ENCODE measurements at regions not wholly inside any gene's neighbourhood (a gene's known extent, or its start where the extent isn't known, plus 50 kb on each side); places are given as distances from the start of the nearest gene placed in this dataset.

- H3K9ac ChIP-seq (ENCODE audit: low read length) = no peak overlapping the region
- no peak overlapping the region for H2AFZ ChIP-seq (ENCODE audit: low read depth, low read length, severe bottlenecking)
- H3F3A ChIP-seq (ENCODE audit: insufficient read depth) = no peaks in the 10 kb centered on the region
- H3K9me3 ChIP-seq (ENCODE audit: insufficient read depth, low read length) = no peaks in the 10 kb centered on the region
- no peak overlapping the region for H3K4me2 ChIP-seq (ENCODE audit: low read depth, low read length, poor library complexity, severe bottlenecking)
- H3K27me3 ChIP-seq (ENCODE audit: low read length) = no peaks in the 10 kb centered on the region
- no peak for TF ChIP-seq CTCF (IDR thresholded peaks at IDR 0.05; ENCODE audit: insufficient read depth, low read length, poor library complexity, severe bottlenecking)
- no peak for TF ChIP-seq EZH2phosphoT487 (conservative IDR thresholded peaks at IDR 0.05; ENCODE audit: low read length)
- H3K4me3 ChIP-seq (ENCODE audit: insufficient read depth, low read length, poor library complexity, severe bottlenecking) = no peak overlapping the region
- no peak overlapping the region for H3K27ac ChIP-seq (ENCODE audit: low read depth, low read length)
- no peaks in the 10 kb centered on the region for H3K36me3 ChIP-seq (ENCODE audit: low read length)
- no peaks in the 10 kb centered on the region for H3K9me2 ChIP-seq (replicated peaks; ENCODE audit: insufficient read depth, low read length)
- no peaks in the 10 kb centered on the region for H3K79me2 ChIP-seq (ENCODE audit: insufficient read depth, low read length)
- no peaks in the 10 kb centered on the region for H4K20me1 ChIP-seq (ENCODE audit: low read depth, low read length)
These were observed 118.0 kb upstream of the SLC24A5 start for GRCh38 chr15:48002767-48003166.

GRCh38 chr15:48003441-48003840, 117.3 kb upstream of the SLC24A5 start:
- Histone ChIP-seq H3K27me3 (ENCODE audit: low read length) (no peaks in the 10 kb centered on the region), H3K27ac (ENCODE audit: low read depth, low read length) (no peak overlapping the region), H3K4me3 (ENCODE audit: insufficient read depth, low read length, poor library complexity, severe bottlenecking) (no peak overlapping the region), H3K9me2 (replicated peaks; ENCODE audit: insufficient read depth, low read length) (no peaks in the 10 kb centered on the region), H3F3A (ENCODE audit: insufficient read depth) (no peaks in the 10 kb centered on the region), H3K36me3 (ENCODE audit: low read length) (no peaks in the 10 kb centered on the region), H3K9ac (ENCODE audit: low read length) (no peak overlapping the region), H3K79me2 (ENCODE audit: insufficient read depth, low read length) (no peaks in the 10 kb centered on the region), H3K4me2 (ENCODE audit: low read depth, low read length, poor library complexity, severe bottlenecking) (no peak overlapping the region), H4K20me1 (ENCODE audit: low read depth, low read length) (no peaks in the 10 kb centered on the region), H3K9me3 (ENCODE audit: insufficient read depth, low read length) (no peaks in the 10 kb centered on the region), H2AFZ (ENCODE audit: low read depth, low read length, severe bottlenecking) (no peak overlapping the region)
- TF ChIP-seq EZH2phosphoT487 (conservative IDR thresholded peaks at IDR 0.05; ENCODE audit: low read length) (no peak), CTCF (IDR thresholded peaks at IDR 0.05; ENCODE audit: insufficient read depth, low read length, poor library complexity, severe bottlenecking) (no peak)

- Histone ChIP-seq H4K20me1 (ENCODE audit: low read depth, low read length) (no peaks in the 10 kb centered on the region), H3K4me2 (ENCODE audit: low read depth, low read length, poor library complexity, severe bottlenecking) (no peak overlapping the region), H3K36me3 (ENCODE audit: low read length) (no peaks in the 10 kb centered on the region), H2AFZ (ENCODE audit: low read depth, low read length, severe bottlenecking) (no peak overlapping the region), H3K9me3 (ENCODE audit: insufficient read depth, low read length) (no peaks in the 10 kb centered on the region), H3F3A (ENCODE audit: insufficient read depth) (no peaks in the 10 kb centered on the region), H3K9me2 (replicated peaks; ENCODE audit: insufficient read depth, low read length) (no peaks in the 10 kb centered on the region), H3K4me3 (ENCODE audit: insufficient read depth, low read length, poor library complexity, severe bottlenecking) (no peak overlapping the region), H3K9ac (ENCODE audit: low read length) (no peak overlapping the region), H3K27me3 (ENCODE audit: low read length) (no peaks in the 10 kb centered on the region), H3K27ac (ENCODE audit: low read depth, low read length) (no peak overlapping the region), H3K79me2 (ENCODE audit: insufficient read depth, low read length) (no peaks in the 10 kb centered on the region)
- TF ChIP-seq EZH2phosphoT487 (conservative IDR thresholded peaks at IDR 0.05; ENCODE audit: low read length) (no peak), CTCF (IDR thresholded peaks at IDR 0.05; ENCODE audit: insufficient read depth, low read length, poor library complexity, severe bottlenecking) (no peak)
These were observed 115.7 kb upstream of the SLC24A5 start for GRCh38 chr15:48005077-48005476.
